ENCODE measurements at regions not wholly inside any gene's neighbourhood (a gene's known extent, or its start where the extent isn't known, plus 50 kb on each side); places are given as distances from the start of the nearest gene placed in this dataset.

- Histone ChIP-seq H3K4me1 (ENCODE audit: control insufficient read depth, insufficient read depth, low read length) (no peaks in the 10 kb centered on the region), H3K36me3 (ENCODE audit: control insufficient read depth, insufficient read depth, low read length) (no peaks in the 10 kb centered on the region), H3K27me3 (ENCODE audit: control insufficient read depth, insufficient read depth, low read length) (no peaks in the 10 kb centered on the region), H3K9me3 (ENCODE audit: control insufficient read depth, insufficient read depth, low read depth, low read length) (no peaks in the 10 kb centered on the region), H3K27ac (ENCODE audit: low read length) (no peak overlapping the region), H3K4me3 (ENCODE audit: low read depth in 2 of 2, low read length in 2 of 2) (no peak overlapping the region)
- POLR2A ChIA-PET: no interaction called here
- ATAC-seq (no peak), DNase-seq (ENCODE audit: low read depth, low spot score) (no peak)
- TF ChIP-seq, protein P1, sequence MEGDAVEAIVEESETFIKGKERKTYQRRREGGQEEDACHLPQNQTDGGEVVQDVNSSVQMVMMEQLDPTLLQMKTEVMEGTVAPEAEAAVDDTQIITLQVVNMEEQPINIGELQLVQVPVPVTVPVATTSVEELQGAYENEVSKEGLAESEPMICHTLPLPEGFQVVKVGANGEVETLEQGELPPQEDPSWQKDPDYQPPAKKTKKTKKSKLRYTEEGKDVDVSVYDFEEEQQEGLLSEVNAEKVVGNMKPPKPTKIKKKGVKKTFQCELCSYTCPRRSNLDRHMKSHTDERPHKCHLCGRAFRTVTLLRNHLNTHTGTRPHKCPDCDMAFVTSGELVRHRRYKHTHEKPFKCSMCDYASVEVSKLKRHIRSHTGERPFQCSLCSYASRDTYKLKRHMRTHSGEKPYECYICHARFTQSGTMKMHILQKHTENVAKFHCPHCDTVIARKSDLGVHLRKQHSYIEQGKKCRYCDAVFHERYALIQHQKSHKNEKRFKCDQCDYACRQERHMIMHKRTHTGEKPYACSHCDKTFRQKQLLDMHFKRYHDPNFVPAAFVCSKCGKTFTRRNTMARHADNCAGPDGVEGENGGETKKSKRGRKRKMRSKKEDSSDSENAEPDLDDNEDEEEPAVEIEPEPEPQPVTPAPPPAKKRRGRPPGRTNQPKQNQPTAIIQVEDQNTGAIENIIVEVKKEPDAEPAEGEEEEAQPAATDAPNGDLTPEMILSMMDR (IDR thresholded peaks at IDR 0.05): no peak
- TF ChIP-seq SIN3A (IDR thresholded peaks at IDR 0.05; ENCODE audit: borderline replicate concordance, insufficient read depth, low read depth, low read length) (no peak), TCF7L2 (IDR thresholded peaks at IDR 0.05; ENCODE audit: low read depth, low read length) (no peak), POLR2AphosphoS5 (IDR thresholded peaks at IDR 0.05; ENCODE audit: low read depth, low read length) (no peak)
- TF ChIP-seq, protein P2, sequence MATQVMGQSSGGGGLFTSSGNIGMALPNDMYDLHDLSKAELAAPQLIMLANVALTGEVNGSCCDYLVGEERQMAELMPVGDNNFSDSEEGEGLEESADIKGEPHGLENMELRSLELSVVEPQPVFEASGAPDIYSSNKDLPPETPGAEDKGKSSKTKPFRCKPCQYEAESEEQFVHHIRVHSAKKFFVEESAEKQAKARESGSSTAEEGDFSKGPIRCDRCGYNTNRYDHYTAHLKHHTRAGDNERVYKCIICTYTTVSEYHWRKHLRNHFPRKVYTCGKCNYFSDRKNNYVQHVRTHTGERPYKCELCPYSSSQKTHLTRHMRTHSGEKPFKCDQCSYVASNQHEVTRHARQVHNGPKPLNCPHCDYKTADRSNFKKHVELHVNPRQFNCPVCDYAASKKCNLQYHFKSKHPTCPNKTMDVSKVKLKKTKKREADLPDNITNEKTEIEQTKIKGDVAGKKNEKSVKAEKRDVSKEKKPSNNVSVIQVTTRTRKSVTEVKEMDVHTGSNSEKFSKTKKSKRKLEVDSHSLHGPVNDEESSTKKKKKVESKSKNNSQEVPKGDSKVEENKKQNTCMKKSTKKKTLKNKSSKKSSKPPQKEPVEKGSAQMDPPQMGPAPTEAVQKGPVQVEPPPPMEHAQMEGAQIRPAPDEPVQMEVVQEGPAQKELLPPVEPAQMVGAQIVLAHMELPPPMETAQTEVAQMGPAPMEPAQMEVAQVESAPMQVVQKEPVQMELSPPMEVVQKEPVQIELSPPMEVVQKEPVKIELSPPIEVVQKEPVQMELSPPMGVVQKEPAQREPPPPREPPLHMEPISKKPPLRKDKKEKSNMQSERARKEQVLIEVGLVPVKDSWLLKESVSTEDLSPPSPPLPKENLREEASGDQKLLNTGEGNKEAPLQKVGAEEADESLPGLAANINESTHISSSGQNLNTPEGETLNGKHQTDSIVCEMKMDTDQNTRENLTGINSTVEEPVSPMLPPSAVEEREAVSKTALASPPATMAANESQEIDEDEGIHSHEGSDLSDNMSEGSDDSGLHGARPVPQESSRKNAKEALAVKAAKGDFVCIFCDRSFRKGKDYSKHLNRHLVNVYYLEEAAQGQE (IDR thresholded peaks at IDR 0.05; ENCODE audit: insufficient read depth in 1 of 2, low read depth in 2 of 2, low read length in 1 of 2): no peak
- intact Hi-C loops (cut with micrococcal nuclease; ENCODE audit: unreplicated experiment): no loop called here
- in situ Hi-C loops (cut with HindIII; ENCODE audit: low pct_unique_long_range_greater_than_20kb, low sequenced_read_pairs): no loop called here
- BruUV-seq (replicated peaks): no TSS peak
- CTCF ChIA-PET: no interaction called here
Observed at GRCh38 chr5:145471831-145472612, 363.1 kb downstream of the PRELID2 start.

DNA sequence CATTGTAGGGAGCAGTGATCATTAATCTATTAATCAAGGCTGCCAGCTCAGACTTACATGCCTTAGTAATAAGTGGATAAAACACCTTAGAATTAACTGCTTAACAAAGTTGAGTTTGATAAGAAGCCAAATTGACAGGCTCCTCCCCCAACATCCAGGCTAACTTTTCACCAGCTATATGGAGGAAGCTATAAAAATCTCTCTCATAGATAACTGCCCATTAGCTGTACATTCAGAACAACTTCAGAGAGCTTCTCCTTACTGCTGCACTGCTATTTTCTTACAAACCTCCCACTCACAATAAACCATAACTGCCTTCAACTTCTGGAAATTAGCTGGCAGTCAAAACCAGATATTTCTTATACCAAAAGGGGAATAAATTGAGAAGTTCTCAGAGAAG is 364.1 kb downstream of the PRELID2 start:
- in situ Hi-C loops (cut with HindIII; ENCODE audit: low pct_unique_long_range_greater_than_20kb, low sequenced_read_pairs) (no loop called here), intact Hi-C loops (cut with micrococcal nuclease; ENCODE audit: unreplicated experiment) (no loop called here)
- TF ChIP-seq SIN3A (IDR thresholded peaks at IDR 0.05; ENCODE audit: borderline replicate concordance, insufficient read depth, low read depth, low read length) (no peak), POLR2AphosphoS5 (IDR thresholded peaks at IDR 0.05; ENCODE audit: low read depth, low read length) (no peak), TCF7L2 (IDR thresholded peaks at IDR 0.05; ENCODE audit: low read depth, low read length) (no peak)
- TF ChIP-seq, protein P2 (IDR thresholded peaks at IDR 0.05; ENCODE audit: insufficient read depth in 1 of 2, low read depth in 2 of 2, low read length in 1 of 2): no peak
- TF ChIP-seq, protein P1 (IDR thresholded peaks at IDR 0.05): no peak
- POLR2A ChIA-PET: no interaction called here
- H3K9me3 ChIP-seq (ENCODE audit: control insufficient read depth, insufficient read depth, low read depth, low read length): no peaks in the 10 kb centered on the region
- H3K36me3 ChIP-seq (ENCODE audit: control insufficient read depth, insufficient read depth, low read length): no peaks in the 10 kb centered on the region
- DNase-seq (ENCODE audit: low read depth, low spot score) (no peak), ATAC-seq (no peak)
- no peaks in the 10 kb centered on the region for H3K4me1 ChIP-seq (ENCODE audit: control insufficient read depth, insufficient read depth, low read length)
- no TSS peak for BruUV-seq (replicated peaks)
- no peak overlapping the region for H3K27ac ChIP-seq (ENCODE audit: low read length)
- no peak overlapping the region for H3K4me3 ChIP-seq (ENCODE audit: low read depth in 2 of 2, low read length in 2 of 2)
- CTCF ChIA-PET: no interaction called here
- H3K27me3 ChIP-seq (ENCODE audit: control insufficient read depth, insufficient read depth, low read length): no peaks in the 10 kb centered on the region
